ENCODE measurements at regions not wholly inside any gene's neighbourhood (a gene's known extent, or its start where the extent isn't known, plus 50 kb on each side); places are given as distances from the start of the nearest gene placed in this dataset.
"Not testable (repeated sequence)": the region's sequence is repeated elsewhere in the genome, so short reads cannot be mapped to it uniquely, and the experiment has no call there.

- Histone ChIP-seq H3K4me3 (no peak overlapping the region), H3K27me3 (no peaks in the 10 kb centered on the region), H3K9me3 (no peaks in the 10 kb centered on the region), H3K4me1 (no peaks in the 10 kb centered on the region), H3K36me3 (no peaks in the 10 kb centered on the region), H3K27ac (replicated peaks in 1 of 4) (no peak overlapping the region)
- no peak for DNase-seq (ENCODE audit: extremely low spot score)
- intact Hi-C loops (cut with DNase I) = no loop called here
- 92% methylated on average over 4 of the region's 4 CpGs for WGBS
- TF ChIP-seq EP300 (IDR thresholded peaks at IDR 0.05) = no peak
- no peak for TF ChIP-seq POLR2AphosphoS5 (IDR thresholded peaks at IDR 0.05)
- no peak for TF ChIP-seq CTCF (IDR thresholded peaks at IDR 0.05)
- TF ChIP-seq POLR2A (IDR thresholded peaks at IDR 0.05; ENCODE audit: low read depth) = no peak
These were observed 288.7 kb downstream of the NUF2 start for GRCh38 chr1:163610486-163610885.

GRCh38 chr1:163614361-163614760, 292.6 kb downstream of the NUF2 start:
- Histone ChIP-seq H3K9me3 (no peaks in the 10 kb centered on the region), H3K27me3 (no peaks in the 10 kb centered on the region), H3K27ac (replicated peaks in 1 of 4) (no peak overlapping the region), H3K4me1 (no peaks in the 10 kb centered on the region), H3K36me3 (no peaks in the 10 kb centered on the region), H3K4me3 (no peak overlapping the region)
- no peak for DNase-seq (ENCODE audit: extremely low spot score)
- WGBS = 68% methylated on average over 2 of the region's 2 CpGs
- TF ChIP-seq CTCF (IDR thresholded peaks at IDR 0.05) (no peak), EP300 (IDR thresholded peaks at IDR 0.05) (no peak), POLR2A (IDR thresholded peaks at IDR 0.05; ENCODE audit: low read depth) (no peak), POLR2AphosphoS5 (IDR thresholded peaks at IDR 0.05) (no peak)
- intact Hi-C loops (cut with DNase I) = no loop called here

GRCh38 chr1:163628034-163628773, 306.4 kb downstream of the NUF2 start:
- no peak for DNase-seq (ENCODE audit: extremely low spot score)
- TF ChIP-seq POLR2AphosphoS5 (IDR thresholded peaks at IDR 0.05) = no peak
- no peak for TF ChIP-seq POLR2A (IDR thresholded peaks at IDR 0.05; ENCODE audit: low read depth)
- TF ChIP-seq CTCF (IDR thresholded peaks at IDR 0.05) = no peak
- TF ChIP-seq EP300 (IDR thresholded peaks at IDR 0.05) = no peak
- intact Hi-C loops (cut with DNase I) = no loop called here
- H3K27ac ChIP-seq (replicated peaks in 1 of 4) = no peak overlapping the region
- H3K36me3 ChIP-seq = no peaks in the 10 kb centered on the region
- no peaks in the 10 kb centered on the region for H3K4me1 ChIP-seq
- peaks cover 0 to 35% (median 20%) of the 10 kb centered on the region in 4 donors for H3K9me3 ChIP-seq
- H3K4me3 ChIP-seq = no peak overlapping the region
- H3K27me3 ChIP-seq = no peaks in the 10 kb centered on the region

GRCh38 chr1:163632269-163632668, 310.5 kb downstream of the NUF2 start:
- no peaks in the 10 kb centered on the region for H3K36me3 ChIP-seq
- no peak overlapping the region for H3K27ac ChIP-seq (replicated peaks in 1 of 4)
- H3K4me1 ChIP-seq = no peaks in the 10 kb centered on the region
- no peak overlapping the region for H3K4me3 ChIP-seq
- H3K9me3 ChIP-seq = peaks cover 0 to 49% (median 27%) of the 10 kb centered on the region in 4 donors
- no peak for DNase-seq (ENCODE audit: extremely low spot score)
- WGBS = 90% methylated on average over 3 of the region's 3 CpGs
- H3K27me3 ChIP-seq = no peaks in the 10 kb centered on the region
- no peak for TF ChIP-seq CTCF (IDR thresholded peaks at IDR 0.05)
- TF ChIP-seq EP300 (IDR thresholded peaks at IDR 0.05) = no peak
- TF ChIP-seq POLR2AphosphoS5 (IDR thresholded peaks at IDR 0.05) = no peak
- no peak for TF ChIP-seq POLR2A (IDR thresholded peaks at IDR 0.05; ENCODE audit: low read depth)
- intact Hi-C loops (cut with DNase I) = no loop called here

- Histone ChIP-seq H3K4me1 (no peaks in the 10 kb centered on the region), H3K4me3 (no peak overlapping the region), H3K27ac (replicated peaks in 1 of 4) (no peak overlapping the region), H3K27me3 (no peaks in the 10 kb centered on the region), H3K9me3 (peaks cover 0 to 49% (median 27%) of the 10 kb centered on the region in 4 donors), H3K36me3 (no peaks in the 10 kb centered on the region)
- 93% methylated on average over 1 of the region's 1 CpG for WGBS
- intact Hi-C loops (cut with DNase I) = no loop called here
- TF ChIP-seq POLR2A (IDR thresholded peaks at IDR 0.05; ENCODE audit: low read depth) = no peak
- no peak for TF ChIP-seq POLR2AphosphoS5 (IDR thresholded peaks at IDR 0.05)
- TF ChIP-seq EP300 (IDR thresholded peaks at IDR 0.05) = no peak
- TF ChIP-seq CTCF (IDR thresholded peaks at IDR 0.05) = no peak
- no peak for DNase-seq (ENCODE audit: extremely low spot score)
These were observed 311.6 kb downstream of the NUF2 start for GRCh38 chr1:163633366-163633765.

- H3K4me1 ChIP-seq; H3K36me3 ChIP-seq; H3K27ac ChIP-seq (replicated peaks in 1 of 4); H3K9me3 ChIP-seq; DNase-seq (ENCODE audit: extremely low spot score); intact Hi-C loops (cut with DNase I); H3K27me3 ChIP-seq; H3K4me3 ChIP-seq: not testable (repeated sequence)
- WGBS = 96% methylated on average over 15 of the region's 25 CpGs
These were observed 323.9 kb downstream of the NUF2 start for GRCh38 chr1:163645676-163646075.
